ENCODE measurements at regions not wholly inside any gene's neighbourhood (a gene's known extent, or its start where the extent isn't known, plus 50 kb on each side); places are given as distances from the start of the nearest gene placed in this dataset.

DNA sequence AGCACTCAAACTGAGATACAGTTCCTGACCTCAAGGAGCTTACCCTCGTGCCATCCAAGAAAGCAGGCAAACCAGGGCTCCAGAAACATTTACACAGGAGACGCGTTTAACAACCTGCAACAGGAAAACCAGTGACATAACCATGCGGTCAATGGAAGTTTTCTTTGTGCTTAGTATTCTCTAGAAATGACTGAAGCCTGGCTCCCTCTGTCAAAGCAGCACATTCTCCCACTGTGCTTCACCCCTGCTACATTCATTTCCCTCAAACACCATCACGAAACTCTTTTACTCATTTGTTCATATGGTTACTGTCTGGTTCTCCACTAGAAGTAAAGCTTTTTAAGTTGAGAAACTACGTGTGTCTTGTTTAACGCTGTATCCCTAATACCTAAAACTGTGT is 161.3 kb upstream of the CCND2 start:
- DNase-seq (ENCODE audit: low read depth, low spot score) (no peak), FAIRE-seq (no peak)
- Histone ChIP-seq H3K9me3 (replicated peaks; ENCODE audit: control insufficient read depth, insufficient read depth, low read length) (no peaks in the 10 kb centered on the region), H3K27me3 (ENCODE audit: control insufficient read depth in 2 of 2, insufficient read depth in 2 of 2, low read length in 2 of 2) (peaks cover 0 to 2% of the 10 kb centered on the region in 2 experiments), H3K4me1 (ENCODE audit: control insufficient read depth, extremely low read depth, insufficient read depth, low read length) (no peaks in the 10 kb centered on the region), H2AFZ (ENCODE audit: low read depth, low read length) (no peak overlapping the region), H3K79me2 (ENCODE audit: control insufficient read depth, insufficient read depth, low read length) (no peaks in the 10 kb centered on the region), H4K20me1 (replicated peaks; ENCODE audit: control insufficient read depth, extremely low read depth, insufficient read depth, low read length) (no peaks in the 10 kb centered on the region), H3K9me1 (replicated peaks; ENCODE audit: control insufficient read depth, extremely low read depth, insufficient read depth, low read length) (no peaks in the 10 kb centered on the region), H3K9ac (replicated peaks; ENCODE audit: extremely low read depth, insufficient read depth, low read length) (no peak overlapping the region), H3K4me2 (ENCODE audit: insufficient read depth, low read length) (no peak overlapping the region), H3K4me3 (replicated peaks in 1 of 3; ENCODE audit: insufficient read depth in 1 of 3, low read depth in 1 of 3, low read length in 3 of 3) (no peak overlapping the region), H3K36me3 (ENCODE audit: control insufficient read depth in 2 of 2, extremely low read depth in 1 of 2, insufficient read depth in 2 of 2, low read length in 2 of 2) (no peaks in the 10 kb centered on the region), H3K27ac (ENCODE audit: insufficient read depth, low read depth, low read length) (no peak overlapping the region)
- CTCF ChIA-PET, result interaction anchor here (1.2 kb wide), 1 partner anchor 165 kb away, joined by 5 read pairs; no protein-coding TSS in a partner anchor
- dilution Hi-C loops (cut with MboI; ENCODE audit: extremely low pct_ligation_motif_present, low sequenced_read_pairs) (no loop called here), intact Hi-C loops (cut with micrococcal nuclease) (no loop called here)
- TF ChIP-seq POLR2AphosphoS5 (IDR thresholded peaks at IDR 0.05; ENCODE audit: insufficient read depth, low read depth, low read length) (no peak), MAX (IDR thresholded peaks at IDR 0.05; ENCODE audit: insufficient read depth, insufficient read length) (no peak), JUN (IDR thresholded peaks at IDR 0.05; ENCODE audit: borderline replicate concordance, insufficient read depth, insufficient read length, low read depth) (no peak), POLR2A (IDR thresholded peaks at IDR 0.05; ENCODE audit: low read depth, low read length) (no peak), MYC (IDR thresholded peaks at IDR 0.05; ENCODE audit: low read depth, low read length) (no peak), FOS (IDR thresholded peaks at IDR 0.05; ENCODE audit: borderline replicate concordance, insufficient read depth, low read length) (no peak), GATA2 (IDR thresholded peaks at IDR 0.05; ENCODE audit: insufficient read depth, insufficient read length, low read depth, low read length) (no peak), EZH2 (IDR thresholded peaks at IDR 0.05; ENCODE audit: borderline replicate concordance, low read depth, low read length, severe bottlenecking) (no peak)
- TF ChIP-seq, protein P1, sequence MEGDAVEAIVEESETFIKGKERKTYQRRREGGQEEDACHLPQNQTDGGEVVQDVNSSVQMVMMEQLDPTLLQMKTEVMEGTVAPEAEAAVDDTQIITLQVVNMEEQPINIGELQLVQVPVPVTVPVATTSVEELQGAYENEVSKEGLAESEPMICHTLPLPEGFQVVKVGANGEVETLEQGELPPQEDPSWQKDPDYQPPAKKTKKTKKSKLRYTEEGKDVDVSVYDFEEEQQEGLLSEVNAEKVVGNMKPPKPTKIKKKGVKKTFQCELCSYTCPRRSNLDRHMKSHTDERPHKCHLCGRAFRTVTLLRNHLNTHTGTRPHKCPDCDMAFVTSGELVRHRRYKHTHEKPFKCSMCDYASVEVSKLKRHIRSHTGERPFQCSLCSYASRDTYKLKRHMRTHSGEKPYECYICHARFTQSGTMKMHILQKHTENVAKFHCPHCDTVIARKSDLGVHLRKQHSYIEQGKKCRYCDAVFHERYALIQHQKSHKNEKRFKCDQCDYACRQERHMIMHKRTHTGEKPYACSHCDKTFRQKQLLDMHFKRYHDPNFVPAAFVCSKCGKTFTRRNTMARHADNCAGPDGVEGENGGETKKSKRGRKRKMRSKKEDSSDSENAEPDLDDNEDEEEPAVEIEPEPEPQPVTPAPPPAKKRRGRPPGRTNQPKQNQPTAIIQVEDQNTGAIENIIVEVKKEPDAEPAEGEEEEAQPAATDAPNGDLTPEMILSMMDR (IDR thresholded peaks at IDR 0.05; ENCODE audit: extremely low read depth in 1 of 2, insufficient read depth in 1 of 2, low read depth in 1 of 2, low read length in 2 of 2), result no peak
- no TSS peak for BruUV-seq (replicated peaks)
- POLR2A ChIA-PET, result no interaction called here

Measured in endothelial cell of umbilical vein (primary cell).